BLaER1 (cell line): ENCODE measurements at regions not wholly inside any gene's neighbourhood (a gene's known extent, or its start where the extent isn't known, plus 50 kb on each side); places are given as distances from the start of the nearest gene placed in this dataset.

Experiments
- H3K27ac ChIP-seq: shearing (Covaris generic); formaldehyde crosslinking; 2 replicates; pipeline ENCODE4 v1.8.1; 2022
- H3K27me3 ChIP-seq: shearing (Covaris generic); formaldehyde crosslinking; 2 replicates; pipeline ENCODE4 v1.8.1; 2022
- H3K36me3 ChIP-seq: shearing (Covaris generic); formaldehyde crosslinking; 2 replicates; pipeline ENCODE4 v1.8.1; 2022
- H3K4me1 ChIP-seq: shearing (Covaris generic); formaldehyde crosslinking; 2 replicates; pipeline ENCODE4 v1.8.1; 2022
- H3K4me2 ChIP-seq: shearing (Covaris generic); formaldehyde crosslinking; 2 replicates; pipeline ENCODE4 v1.8.1; 2022
- H3K4me3 ChIP-seq: shearing (Covaris generic); formaldehyde crosslinking; 2 replicates; pipeline ENCODE4 v1.8.1; 2022
- H3K9ac ChIP-seq: shearing (Covaris generic); formaldehyde crosslinking; 2 replicates; pipeline ENCODE4 v1.8.1; 2022
- H3K9me3 ChIP-seq: shearing (Covaris generic); formaldehyde crosslinking; 2 replicates; pipeline ENCODE4 v1.8.1; 2022
- H4K20me1 ChIP-seq: shearing (Covaris generic); formaldehyde crosslinking; 2 replicates; pipeline ENCODE4 v1.8.1; 2022
- Cebpa-rat ChIP-seq: shearing (Covaris generic); IDR thresholded peaks from 2 replicates; pipeline ENCODE4 v1.8.1; 2022

GRCh38 chrX:39402158-39402557 is 600.9 kb downstream of the MID1IP1 start:
- TF ChIP-seq Cebpa-rat: no peak
- Histone ChIP-seq H3K36me3 (no peaks in the 10 kb centered on the region), H3K27me3 (no peaks in the 10 kb centered on the region), H3K4me1 (no peaks in the 10 kb centered on the region), H3K4me2 (no peak overlapping the region), H4K20me1 (no peaks in the 10 kb centered on the region), H3K9me3 (no peaks in the 10 kb centered on the region), H3K9ac (no peak overlapping the region), H3K27ac (no peak overlapping the region), H3K4me3 (no peak overlapping the region)

GRCh38 chrX:39406799-39407198 is 605.5 kb downstream of the MID1IP1 start:
- Histone ChIP-seq H3K4me2 (no peak overlapping the region), H3K4me3 (no peak overlapping the region), H3K4me1 (no peaks in the 10 kb centered on the region), H3K9ac (no peak overlapping the region), H3K9me3 (no peaks in the 10 kb centered on the region), H3K27me3 (no peaks in the 10 kb centered on the region), H4K20me1 (no peaks in the 10 kb centered on the region), H3K27ac (no peak overlapping the region), H3K36me3 (no peaks in the 10 kb centered on the region)
- TF ChIP-seq Cebpa-rat: no peak

GRCh38 chrX:39409246-39409917 is 608.1 kb downstream of the MID1IP1 start:
- Histone ChIP-seq H3K4me1 (no peaks in the 10 kb centered on the region), H3K36me3 (no peaks in the 10 kb centered on the region), H3K27ac (no peak overlapping the region), H3K27me3 (no peaks in the 10 kb centered on the region), H3K9me3 (0 out of 2 replicates have a peak, but pooled peaks cover 3% of the 10 kb centered on the region), H3K4me2 (no peak overlapping the region), H3K9ac (no peak overlapping the region), H3K4me3 (no peak overlapping the region), H4K20me1 (no peaks in the 10 kb centered on the region)
- TF ChIP-seq Cebpa-rat: no peak

DNA sequence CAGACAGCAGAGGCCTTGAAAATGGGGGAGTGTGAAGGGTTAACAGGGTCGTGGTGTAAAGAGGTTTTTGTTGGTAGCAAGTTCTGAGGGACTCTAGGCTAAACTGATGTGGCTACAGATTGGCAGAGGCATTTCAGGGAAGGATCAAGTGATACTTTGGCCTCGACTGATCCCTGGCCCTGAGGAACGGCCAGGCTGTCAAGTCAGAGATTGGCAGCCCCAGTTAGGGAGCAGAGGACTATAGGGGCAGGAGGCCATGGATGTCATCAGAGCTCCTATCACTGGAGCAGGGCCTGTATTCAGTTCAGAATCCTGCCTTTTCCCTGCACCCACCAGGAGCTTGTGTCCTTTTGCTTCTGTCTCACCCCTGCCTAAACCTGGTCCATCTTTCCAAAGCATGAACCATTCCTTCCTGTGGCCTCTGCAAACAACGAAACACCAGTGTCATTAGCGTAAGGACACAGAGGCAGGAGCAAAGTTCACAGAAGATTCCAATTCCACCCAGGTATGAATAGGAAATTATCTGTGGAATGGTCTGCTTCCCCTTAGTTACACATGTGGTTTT is 613.1 kb downstream of the MID1IP1 start:
- no peaks in the 10 kb centered on the region for H4K20me1 ChIP-seq
- H3K9me3 ChIP-seq: 0 out of 2 replicates have a peak, but pooled peaks cover 3% of the 10 kb centered on the region
- no peaks in the 10 kb centered on the region for H3K36me3 ChIP-seq
- H3K4me3 ChIP-seq: no peak overlapping the region
- no peak overlapping the region for H3K27ac ChIP-seq
- H3K4me2 ChIP-seq: no peak overlapping the region
- no peaks in the 10 kb centered on the region for H3K27me3 ChIP-seq
- H3K4me1 ChIP-seq: peaks cover 25% of the 10 kb centered on the region
- H3K9ac ChIP-seq: no peak overlapping the region
- no peak for TF ChIP-seq Cebpa-rat

DNA sequence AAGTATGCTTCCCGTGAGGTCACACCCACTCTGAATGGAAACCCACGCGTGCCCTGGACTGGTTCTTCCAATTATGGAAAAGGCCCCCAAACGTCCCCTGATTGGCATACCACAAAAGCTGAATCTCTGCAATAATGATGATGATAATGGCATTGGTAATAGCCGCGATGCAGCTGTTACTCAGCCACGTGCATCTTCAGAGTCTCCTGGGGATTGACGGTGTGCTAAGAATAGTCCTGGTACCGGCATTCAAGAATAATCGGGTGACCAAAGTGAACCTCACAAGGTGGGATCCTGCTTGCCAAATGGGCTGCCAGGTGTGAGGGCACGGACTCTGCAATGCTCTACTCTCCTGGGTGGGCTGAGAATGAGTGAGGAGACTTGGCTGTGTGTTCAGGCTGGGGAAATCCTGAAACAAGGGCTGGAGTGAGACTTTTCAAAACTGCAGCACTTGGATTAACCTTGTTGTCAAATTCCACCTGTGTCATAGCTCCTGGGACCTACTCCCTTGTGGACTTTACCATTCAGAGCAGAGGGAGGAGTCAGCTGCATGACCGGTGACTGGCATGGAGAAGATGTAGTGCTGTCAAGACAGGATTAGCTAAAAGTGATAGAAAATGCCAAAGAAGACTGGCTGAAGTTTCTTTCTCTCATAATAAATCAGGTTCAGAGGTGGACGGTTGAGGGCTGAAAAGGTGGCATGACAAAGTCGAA is 615.4 kb downstream of the MID1IP1 start:
- H3K9ac ChIP-seq: no peak overlapping the region
- no peaks in the 10 kb centered on the region for H4K20me1 ChIP-seq
- TF ChIP-seq Cebpa-rat: no peak
- 0 out of 2 replicates have a peak, but pooled peaks cover 3% of the 10 kb centered on the region for H3K9me3 ChIP-seq
- peak overlapping the region; percentile 68 for H3K4me2 ChIP-seq
- H3K36me3 ChIP-seq: no peaks in the 10 kb centered on the region
- H3K27ac ChIP-seq: no peak overlapping the region
- H3K27me3 ChIP-seq: no peaks in the 10 kb centered on the region
- no peak overlapping the region for H3K4me3 ChIP-seq
- peaks cover 25% of the 10 kb centered on the region for H3K4me1 ChIP-seq

DNA sequence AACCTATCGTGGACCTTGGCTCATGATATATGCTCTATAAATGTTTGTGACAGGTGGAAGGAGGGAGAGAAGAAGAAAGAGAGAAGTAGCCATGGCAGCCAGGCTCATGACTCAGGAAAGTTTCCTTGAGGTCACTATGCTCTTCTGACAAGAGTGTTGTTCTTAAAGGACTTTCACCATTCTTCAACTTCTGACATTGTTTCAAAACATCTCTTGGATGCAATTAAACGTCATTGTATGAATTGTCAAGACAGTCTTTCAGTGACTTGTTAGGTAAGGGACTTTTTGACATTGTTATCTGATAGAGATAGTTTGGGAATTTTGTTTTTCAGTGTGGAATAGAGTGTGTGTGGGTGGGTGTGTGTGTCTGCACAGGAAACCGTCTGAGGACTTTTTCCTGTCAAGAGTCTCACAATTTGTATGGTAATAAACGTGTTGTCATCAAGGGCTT is 617.0 kb downstream of the MID1IP1 start:
- no peak overlapping the region for H3K27ac ChIP-seq
- no peaks in the 10 kb centered on the region for H4K20me1 ChIP-seq
- 0 out of 2 replicates have a peak, but pooled peaks cover 2% of the 10 kb centered on the region for H3K9me3 ChIP-seq
- no peaks in the 10 kb centered on the region for H3K27me3 ChIP-seq
- no peak for TF ChIP-seq Cebpa-rat
- H3K4me1 ChIP-seq: peaks cover 25% of the 10 kb centered on the region
- H3K4me3 ChIP-seq: no peak overlapping the region
- no peak overlapping the region for H3K9ac ChIP-seq
- no peaks in the 10 kb centered on the region for H3K36me3 ChIP-seq
- H3K4me2 ChIP-seq: no peak overlapping the region

DNA sequence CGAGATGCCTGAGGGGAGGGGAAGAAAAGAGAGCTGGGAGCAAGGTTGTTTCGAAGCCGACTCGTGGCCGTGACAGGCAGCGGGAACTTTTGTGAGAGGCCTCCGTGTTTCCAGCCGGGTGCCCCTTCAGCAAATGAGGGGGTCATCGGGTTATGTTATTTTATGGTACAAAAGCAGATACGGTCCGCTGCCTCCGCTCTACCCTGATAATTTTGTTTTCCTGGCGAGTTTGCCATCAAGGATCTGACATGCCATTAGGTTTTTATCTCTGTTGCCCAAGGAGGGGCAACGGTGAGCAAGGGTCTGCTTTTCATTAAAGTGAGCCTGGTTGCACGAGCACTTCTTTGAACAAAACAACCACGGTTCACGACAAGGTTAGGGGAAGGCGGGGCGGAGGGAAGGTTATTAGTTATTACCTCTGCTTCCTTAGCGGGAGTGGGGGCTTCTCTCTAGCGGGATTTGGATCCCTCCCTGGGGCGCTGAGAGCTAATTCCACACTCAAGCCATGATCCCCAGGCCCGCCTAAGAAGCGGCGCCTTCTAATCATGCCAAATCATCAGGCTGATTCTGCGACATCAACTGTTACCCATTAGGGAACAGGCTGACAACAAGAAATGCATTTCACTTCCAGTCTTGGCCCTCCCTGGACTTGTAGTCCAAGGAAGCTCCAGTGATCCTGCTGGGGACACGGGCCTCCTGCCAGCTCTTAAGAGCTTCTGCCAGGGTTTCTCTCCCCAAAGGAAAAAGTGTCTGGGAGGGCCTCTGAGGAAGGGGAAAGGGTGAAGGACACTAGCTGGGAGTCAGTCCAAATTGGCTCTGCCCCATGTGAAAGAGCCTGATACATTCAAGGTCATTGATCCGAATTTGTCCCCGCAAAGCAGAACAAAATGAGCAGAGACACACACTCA is 617.7 kb downstream of the MID1IP1 start:
- H3K27me3 ChIP-seq: no peaks in the 10 kb centered on the region
- no peak overlapping the region for H3K4me3 ChIP-seq
- TF ChIP-seq Cebpa-rat: no peak
- no peak overlapping the region for H3K27ac ChIP-seq
- peaks cover 25% of the 10 kb centered on the region for H3K4me1 ChIP-seq
- no peak overlapping the region for H3K4me2 ChIP-seq
- H4K20me1 ChIP-seq: no peaks in the 10 kb centered on the region
- no peak overlapping the region for H3K9ac ChIP-seq
- H3K36me3 ChIP-seq: no peaks in the 10 kb centered on the region
- no peaks in the 10 kb centered on the region for H3K9me3 ChIP-seq

- H3K4me3 ChIP-seq: no peak overlapping the region
- H3K4me1 ChIP-seq: peaks cover 21% of the 10 kb centered on the region
- H3K27ac ChIP-seq: no peak overlapping the region
- no peak overlapping the region for H3K4me2 ChIP-seq
- no peak overlapping the region for H3K9ac ChIP-seq
- H3K27me3 ChIP-seq: no peaks in the 10 kb centered on the region
- H3K9me3 ChIP-seq: no peaks in the 10 kb centered on the region
- H3K36me3 ChIP-seq: no peaks in the 10 kb centered on the region
- no peak for TF ChIP-seq Cebpa-rat
- H4K20me1 ChIP-seq: no peaks in the 10 kb centered on the region
Measured at GRCh38 chrX:39421006-39421405, 619.7 kb downstream of the MID1IP1 start.

GRCh38 chrX:39425124-39425806 is 624.0 kb downstream of the MID1IP1 start:
- no peaks in the 10 kb centered on the region for H3K27me3 ChIP-seq
- no peaks in the 10 kb centered on the region for H3K36me3 ChIP-seq
- TF ChIP-seq Cebpa-rat: no peak
- H3K9ac ChIP-seq: no peak overlapping the region
- no peak overlapping the region for H3K4me3 ChIP-seq
- peaks cover 18% of the 10 kb centered on the region for H3K4me1 ChIP-seq
- H3K9me3 ChIP-seq: no peaks in the 10 kb centered on the region
- H3K4me2 ChIP-seq: no peak overlapping the region
- no peak overlapping the region for H3K27ac ChIP-seq
- H4K20me1 ChIP-seq: no peaks in the 10 kb centered on the region
